8988T (cell line): ENCODE measurements at regions not wholly inside any gene's neighbourhood (a gene's known extent, or its start where the extent isn't known, plus 50 kb on each side); places are given as distances from the start of the nearest gene placed in this dataset.

Experiments used
- DNase-seq: peaks from one replicate; pipeline ENCODE4 v3.0.0; 2011

DNA sequence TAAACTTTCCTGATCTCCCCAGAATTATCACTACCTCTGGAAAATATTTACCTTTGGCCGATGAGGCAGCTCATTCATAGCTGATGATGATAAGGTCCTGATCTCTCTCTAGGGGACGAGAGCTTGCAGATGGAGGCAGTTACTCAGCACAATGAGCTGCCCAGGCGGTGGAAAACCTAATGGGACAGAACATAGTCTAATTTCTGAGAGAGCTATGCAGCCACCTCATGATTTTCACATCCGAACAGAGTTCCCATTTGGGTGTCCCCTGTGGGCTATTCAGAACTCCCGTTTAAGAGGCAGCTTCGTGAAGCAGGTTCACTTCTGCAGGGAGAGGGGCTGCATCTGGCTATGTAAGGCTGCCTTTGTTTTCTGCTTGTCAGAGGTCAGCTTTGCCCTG lies 724.6 kb upstream of the TMEM132C start:
- DNase-seq: no peak

DNA sequence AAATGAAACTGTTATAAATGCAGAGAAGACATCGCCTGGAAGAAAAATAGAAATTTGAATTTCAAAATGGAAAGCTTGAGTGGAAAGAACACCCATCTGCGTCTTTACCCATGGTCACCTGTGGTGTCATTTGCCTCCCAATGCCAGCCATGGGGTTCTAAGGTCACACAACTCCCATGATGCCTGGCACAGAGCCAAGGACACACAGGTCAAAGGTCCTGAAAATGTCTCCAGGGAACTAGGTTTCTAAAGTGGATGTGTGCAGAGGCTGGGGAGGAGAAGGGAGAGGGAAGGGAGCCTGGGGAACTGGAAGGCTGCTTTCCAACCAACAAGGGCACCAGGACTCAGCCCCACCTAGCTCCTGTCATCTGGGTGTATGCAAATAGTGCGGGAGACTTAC lies 724.0 kb upstream of the TMEM132C start:
- DNase-seq: no peak

- DNase-seq: no peak
Measured at GRCh38 chr12:127546721-127547505, 720.1 kb upstream of the TMEM132C start.

DNA sequence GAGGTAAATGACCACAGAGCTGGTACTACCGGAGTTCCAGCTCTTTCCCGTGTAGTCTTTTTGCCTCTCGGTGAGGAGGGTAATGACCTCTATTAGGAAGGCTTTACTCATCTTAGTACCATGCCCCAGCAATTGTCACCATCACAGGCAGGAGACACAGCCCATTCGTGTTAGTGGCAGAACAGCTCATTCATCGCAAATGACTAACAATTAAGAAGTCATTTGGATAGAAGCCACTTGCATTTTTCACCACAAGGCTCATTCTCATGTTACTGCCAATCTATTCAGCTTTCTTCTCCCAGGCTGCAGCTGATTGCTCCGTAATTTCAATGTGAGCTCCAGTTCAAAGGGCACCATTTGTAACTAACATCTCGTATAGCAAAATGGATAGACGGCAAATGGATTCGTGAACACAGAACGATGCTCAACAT lies 718.8 kb upstream of the TMEM132C start:
- no peak for DNase-seq

DNA sequence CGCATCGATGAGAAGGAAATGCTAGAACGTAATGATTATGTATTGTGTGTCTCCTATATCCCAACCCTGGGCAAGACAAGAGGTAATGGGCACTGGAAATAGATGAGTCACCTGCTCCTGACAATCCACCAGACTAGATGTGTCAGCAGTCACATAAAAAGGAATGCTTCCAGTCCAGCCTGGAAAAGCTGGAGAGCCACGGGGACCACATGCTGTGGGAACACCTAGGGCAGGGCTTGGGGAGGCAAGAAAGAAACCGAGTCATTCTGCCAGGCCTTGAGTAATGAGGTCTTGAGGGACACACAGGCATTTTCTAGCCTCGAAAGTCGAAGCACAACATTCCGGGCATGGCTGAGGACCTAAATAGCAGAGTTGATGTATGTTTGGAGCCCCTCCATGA lies 716.7 kb upstream of the TMEM132C start:
- DNase-seq: no peak

DNA sequence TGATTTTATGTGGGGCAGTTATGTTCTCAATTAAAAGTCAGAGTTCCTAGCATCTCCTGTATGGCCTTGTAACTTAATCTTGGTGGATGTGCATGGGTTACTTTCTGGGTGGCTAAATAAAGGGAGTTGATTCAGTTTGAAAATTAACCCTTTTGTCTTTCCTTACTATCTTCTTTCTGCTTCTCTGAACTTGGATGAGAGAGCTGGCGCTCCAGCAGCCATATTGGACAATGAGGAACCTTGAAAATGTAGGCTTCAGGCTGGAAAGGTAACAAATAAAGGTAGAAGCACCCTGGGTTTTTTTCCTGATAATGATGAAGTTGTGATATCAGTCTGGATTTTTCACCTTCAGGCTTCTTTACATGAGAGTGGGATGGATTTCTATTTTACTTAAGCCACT lies 714.1 kb upstream of the TMEM132C start:
- DNase-seq: no peak

GRCh38 chr12:127555071-127555470 lies 711.9 kb upstream of the TMEM132C start:
- no peak for DNase-seq

- DNase-seq: no peak
Measured at GRCh38 chr12:127556231-127556886, 710.6 kb upstream of the TMEM132C start.

DNA sequence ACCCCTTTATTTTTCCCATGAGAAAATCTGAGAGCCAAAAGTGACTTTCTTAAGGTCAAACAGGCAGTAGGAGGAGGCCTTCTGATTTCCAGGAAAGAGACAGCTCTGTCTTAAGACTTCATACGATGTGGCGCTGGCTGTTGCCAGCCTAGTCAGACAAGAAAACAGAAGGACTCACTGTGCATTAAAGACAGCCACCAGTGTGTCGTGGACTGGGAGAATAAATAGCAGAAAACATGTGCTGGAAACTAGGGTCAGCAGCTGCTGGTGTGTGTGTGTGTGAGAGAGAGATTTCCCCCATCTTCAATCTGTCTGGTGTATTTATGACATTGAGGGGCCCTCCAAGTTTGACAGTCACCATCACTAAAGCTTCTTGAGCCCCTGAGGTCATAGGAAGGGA lies 708.6 kb upstream of the TMEM132C start:
- DNase-seq: no peak

GRCh38 chr12:127559349-127560040 lies 707.5 kb upstream of the TMEM132C start:
- DNase-seq: no peak

DNA sequence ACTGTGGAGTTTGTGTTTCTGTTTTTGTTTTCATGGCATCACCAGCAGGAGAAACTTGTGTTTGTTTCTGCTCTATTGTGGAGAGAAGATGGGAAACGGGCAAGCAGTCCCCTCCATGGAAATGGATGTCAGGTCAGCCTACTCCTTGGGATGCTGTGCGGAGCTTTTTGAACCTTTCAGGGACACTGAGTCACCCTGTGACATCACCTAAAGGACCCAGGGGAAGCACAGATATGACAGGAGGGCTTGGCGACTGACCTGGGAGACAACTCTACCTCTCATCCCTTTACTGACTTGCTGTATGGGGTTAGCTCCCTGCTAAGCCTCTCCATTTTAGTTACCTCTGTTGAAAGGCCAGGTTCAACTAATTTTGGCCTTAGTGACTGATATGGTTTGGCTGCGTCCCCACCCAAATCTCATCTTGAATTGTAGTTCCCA lies 706.9 kb upstream of the TMEM132C start:
- no peak for DNase-seq

DNA sequence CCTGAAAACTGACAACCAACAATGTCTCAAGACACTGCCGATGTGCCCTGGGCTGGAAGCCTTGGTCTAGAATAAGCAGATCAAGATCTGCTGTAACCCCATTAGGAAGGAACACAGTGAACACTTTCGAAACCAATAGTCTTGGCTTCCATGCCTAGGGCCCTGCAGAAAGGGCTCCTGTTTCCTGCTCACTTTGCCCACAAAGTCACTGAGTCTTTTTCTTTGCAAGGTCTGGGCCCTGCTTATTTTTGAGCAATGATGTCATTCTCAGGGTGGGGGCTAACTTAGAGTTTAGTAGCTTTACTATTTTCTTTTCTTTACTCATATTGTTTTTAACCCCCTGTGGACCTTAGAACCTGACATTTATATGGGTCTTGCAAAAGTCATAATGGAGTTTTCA lies 704.2 kb upstream of the TMEM132C start:
- no peak for DNase-seq

DNA sequence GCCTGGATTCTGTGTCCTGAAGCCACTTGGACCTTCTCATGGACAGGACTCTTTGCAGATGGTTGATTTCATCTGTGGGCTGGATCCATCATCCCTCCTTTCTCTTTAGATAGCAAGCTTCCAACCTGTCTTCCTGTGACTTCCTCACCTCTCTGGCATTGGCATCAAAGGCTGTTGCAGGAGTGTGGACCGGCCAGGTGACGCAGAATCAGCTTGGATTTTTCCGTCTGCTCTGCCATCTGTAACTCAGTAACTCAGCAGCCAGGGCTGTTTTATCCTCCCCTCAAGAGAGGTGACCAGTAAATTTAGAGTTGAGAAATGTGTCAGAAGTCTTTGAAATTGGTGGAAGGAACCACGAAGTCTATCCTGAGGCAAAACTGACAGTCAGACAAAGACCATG lies 701.7 kb upstream of the TMEM132C start:
- no peak for DNase-seq

- no peak for DNase-seq
Measured at GRCh38 chr12:127567531-127567930, 699.4 kb upstream of the TMEM132C start.

DNA sequence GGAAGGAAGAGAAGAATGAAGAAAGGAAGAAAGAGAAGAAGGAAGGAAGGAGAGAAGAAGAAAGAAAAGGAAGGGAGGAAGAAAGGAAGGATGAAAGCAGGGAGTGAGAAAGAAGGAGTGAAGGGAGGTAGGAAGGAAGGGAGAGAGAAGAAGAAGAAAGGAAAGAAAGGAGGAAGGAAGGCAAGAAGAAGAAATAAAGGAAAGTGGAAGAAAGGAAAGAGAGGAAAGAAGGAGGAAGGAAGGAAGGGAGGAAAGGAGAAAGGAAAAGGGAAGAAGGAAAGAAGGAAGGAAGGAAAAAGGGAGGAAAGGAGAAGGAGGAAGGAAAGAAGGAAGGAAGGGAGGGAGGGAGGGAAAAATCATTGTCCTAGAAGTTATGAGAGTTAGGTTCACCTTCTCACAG lies 696.6 kb upstream of the TMEM132C start:
- no peak for DNase-seq

GRCh38 chr12:127570793-127571360 lies 696.1 kb upstream of the TMEM132C start:
- DNase-seq: no peak

GRCh38 chr12:127571578-127571977 lies 695.4 kb upstream of the TMEM132C start:
- DNase-seq: no peak

DNA sequence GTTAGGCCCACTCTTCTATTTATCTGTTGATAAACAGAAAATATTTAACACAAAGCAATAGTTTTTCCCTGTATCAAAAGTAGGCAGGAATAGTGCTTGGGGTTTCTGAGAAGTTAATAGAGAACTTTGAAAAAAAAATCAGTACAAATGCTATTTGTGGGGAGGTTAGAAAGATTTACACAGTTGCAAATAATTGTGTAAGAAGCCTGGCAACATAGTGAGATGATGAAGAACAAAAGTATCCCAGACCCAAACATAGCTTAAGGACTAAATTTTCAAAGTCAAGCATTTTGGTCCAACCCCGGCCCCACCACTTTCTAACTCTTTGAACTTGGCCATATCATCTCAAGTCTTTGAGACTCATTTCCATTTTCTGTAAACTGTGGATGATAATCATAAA lies 687.5 kb upstream of the TMEM132C start:
- DNase-seq: no peak

DNA sequence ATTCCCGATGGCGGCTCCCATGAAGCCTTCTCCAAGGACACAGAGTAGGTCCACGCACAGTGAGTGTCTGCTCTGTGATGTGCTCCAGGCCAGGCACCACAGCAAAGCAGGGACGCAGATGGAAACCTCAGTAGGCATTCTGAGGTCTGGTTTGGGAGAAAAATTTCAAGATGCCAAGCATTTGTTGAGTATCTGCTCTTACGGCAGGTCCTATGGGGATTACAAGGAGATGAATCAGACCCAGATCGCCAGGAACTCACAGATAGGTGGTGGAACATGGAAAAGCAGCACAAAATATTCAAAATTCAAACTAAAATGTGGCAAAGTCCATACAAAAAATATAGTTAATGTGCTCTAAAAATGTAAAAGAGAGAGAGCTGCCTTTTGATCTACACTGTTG lies 684.9 kb upstream of the TMEM132C start:
- no peak for DNase-seq

DNA sequence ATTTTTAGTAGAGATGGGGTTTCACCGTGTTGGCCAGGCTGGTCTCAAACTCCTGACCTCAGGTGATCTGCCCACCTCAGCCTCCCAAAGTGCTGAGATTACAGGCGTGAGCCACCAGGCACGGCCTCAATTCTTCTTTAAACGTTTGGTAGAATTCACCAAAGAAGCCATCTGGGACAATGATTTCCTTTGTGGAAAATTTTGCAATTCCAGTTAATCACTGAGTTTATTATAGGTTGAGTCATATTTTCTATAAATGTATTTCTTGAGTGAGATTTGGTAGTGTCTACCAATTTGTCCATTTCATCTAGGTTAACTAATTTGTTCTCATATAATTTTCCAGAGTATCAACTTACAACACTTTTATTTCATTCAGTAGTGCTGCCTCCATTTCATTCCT lies 683.9 kb upstream of the TMEM132C start:
- DNase-seq: no peak

DNA sequence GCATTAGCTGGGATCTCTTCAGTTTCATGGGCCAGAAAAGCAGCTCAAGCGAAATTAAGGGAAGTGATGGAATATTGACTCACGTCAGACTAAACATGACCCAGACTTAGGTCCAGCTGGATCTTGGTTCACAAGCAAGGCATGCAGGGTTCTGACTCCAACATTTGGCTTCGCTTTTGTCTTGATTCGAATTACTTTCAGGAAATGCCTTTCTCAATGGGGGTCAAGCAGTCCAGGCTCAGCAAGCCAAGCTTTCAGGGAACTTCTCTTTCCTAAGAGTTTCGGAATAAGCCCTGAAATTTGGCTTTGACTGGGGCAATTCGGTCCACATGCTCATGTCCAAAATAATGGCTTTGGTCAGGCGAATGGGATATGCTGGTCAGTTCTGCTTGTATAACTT lies 678.7 kb upstream of the TMEM132C start:
- DNase-seq: no peak

DNA sequence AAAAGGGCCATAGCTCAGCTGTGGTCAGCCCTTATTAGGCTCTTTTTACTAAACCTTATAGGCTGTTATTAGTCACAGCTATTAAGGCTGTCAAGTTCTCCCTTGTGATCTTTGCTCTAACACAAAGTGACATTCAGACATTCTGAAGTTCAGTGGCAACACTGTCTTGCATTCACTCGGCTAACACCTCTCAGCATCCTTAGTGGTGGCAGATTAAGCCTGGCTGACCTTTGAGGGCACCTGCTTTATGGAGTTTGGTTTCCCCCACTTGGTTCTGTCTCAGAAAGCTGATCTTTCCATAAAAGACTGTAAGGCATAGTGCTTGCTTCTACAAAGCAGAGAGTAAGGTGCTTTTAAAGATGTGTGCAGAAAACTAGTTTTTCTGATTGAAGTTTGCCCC lies 677.4 kb upstream of the TMEM132C start:
- DNase-seq: no peak

- DNase-seq: no peak
Measured at GRCh38 chr12:127590868-127591267, 676.1 kb upstream of the TMEM132C start.

- DNase-seq: no peak
Measured at GRCh38 chr12:127592245-127592644, 674.7 kb upstream of the TMEM132C start.
